Right ventricle myocardium superior (tissue), 1 donor: ENCODE measurements at regions not wholly inside any gene's neighbourhood (a gene's known extent, or its start where the extent isn't known, plus 50 kb on each side); places are given as distances from the start of the nearest gene placed in this dataset.

Source experiments
- ATAC-seq: fragments of 200-7000 bp; cut with Tn5 transposase; one replicate; pipeline ENCODE4 v1.9.1; 2020; ENCODE audit warnings: mild to moderate bottlenecking; ENCODE audit not compliant: poor library complexity
- DNase-seq: peaks from one replicate; pipeline ENCODE4 v3.0.0-alpha.2; 2020
- intact Hi-C: fragments of 100-400 bp; cut with DNase I; formaldehyde crosslinking; loops from one replicate; pipeline ENCODE4 v1.11.2; 2022
- donor health status: DM: no; HTN: yes; CAD: no; lungs with severe emphysema.

- intact Hi-C loops = no loop called here
- ATAC-seq (no peak), DNase-seq (no peak)
Measured at GRCh38 chr6:17047889-17048288, 54.0 kb upstream of the STMND1 start.

- DNase-seq (no peak), ATAC-seq (peak; percentile 75)
- intact Hi-C loops = no loop called here
Measured at GRCh38 chr6:17045581-17046322, 56.1 kb upstream of the STMND1 start.

GRCh38 chr6:17043148-17043522, 58.7 kb upstream of the STMND1 start:
- ATAC-seq (no peak), DNase-seq (no peak)
- intact Hi-C loops = no loop called here

GRCh38 chr6:17042422-17043147, 59.3 kb upstream of the STMND1 start:
- ATAC-seq (peak; percentile 71), DNase-seq (no peak)
- intact Hi-C loops = no loop called here

GRCh38 chr6:17039266-17039665, 62.6 kb upstream of the STMND1 start:
- DNase-seq (no peak), ATAC-seq (no peak)
- intact Hi-C loops = no loop called here

- DNase-seq = no peak
- intact Hi-C loops = no loop called here
- no peak for ATAC-seq
Measured at GRCh38 chr6:17038316-17038715, 63.5 kb upstream of the STMND1 start.

- ATAC-seq (no peak), DNase-seq (no peak)
- intact Hi-C loops = no loop called here
Measured at GRCh38 chr6:17036065-17036393, 65.8 kb upstream of the STMND1 start.

GRCh38 chr6:17035257-17036064, 66.4 kb upstream of the STMND1 start:
- intact Hi-C loops = no loop called here
- ATAC-seq (no peak), DNase-seq (no peak)

GRCh38 chr6:17033746-17034145, 68.1 kb upstream of the STMND1 start:
- intact Hi-C loops = no loop called here
- DNase-seq (no peak), ATAC-seq (no peak)

- DNase-seq (no peak), ATAC-seq (peak; percentile 72)
- intact Hi-C loops = no loop called here
Measured at GRCh38 chr6:17032988-17033634, 68.7 kb upstream of the STMND1 start.

GRCh38 chr6:17032590-17032987, 69.3 kb upstream of the STMND1 start:
- ATAC-seq = no peak
- DNase-seq = no peak
- intact Hi-C loops = no loop called here

- DNase-seq (peak; percentile 47), ATAC-seq (peak; percentile 76)
- intact Hi-C loops = no loop called here
Measured at GRCh38 chr6:17031961-17032360, 69.9 kb upstream of the STMND1 start.

- DNase-seq (no peak), ATAC-seq (no peak)
- intact Hi-C loops = no loop called here
Measured at GRCh38 chr6:17027441-17027840, 74.4 kb upstream of the STMND1 start.

- intact Hi-C loops = no loop called here
Measured at GRCh38 chr6:17022604-17023003, 79.2 kb upstream of the STMND1 start.

GRCh38 chr6:17021539-17021889, 80.3 kb upstream of the STMND1 start:
- no peak for DNase-seq
- intact Hi-C loops = no loop called here
- no peak for ATAC-seq

More at GRCh38 chr6:17022604-17023003, 79.2 kb upstream of the STMND1 start:
- DNase-seq = no peak
- no peak for ATAC-seq

GRCh38 chr6:17020889-17021538, 80.8 kb upstream of the STMND1 start:
- DNase-seq (no peak), ATAC-seq (no peak)
- intact Hi-C loops = no loop called here

- intact Hi-C loops = loop anchor here (10.0 kb wide), 1 partner anchor 66 kb away; no protein-coding TSS in a partner anchor
- ATAC-seq = no peak
- DNase-seq = no peak
Measured at GRCh38 chr6:17018425-17018824, 83.4 kb upstream of the STMND1 start.

- DNase-seq (no peak), ATAC-seq (no peak)
- intact Hi-C loops = loop anchor here (10.0 kb wide), 1 partner anchor 67 kb away; no protein-coding TSS in a partner anchor
Measured at GRCh38 chr6:17017416-17017815, 84.4 kb upstream of the STMND1 start.
